ENCODE measurements at regions not wholly inside any gene's neighbourhood (a gene's known extent, or its start where the extent isn't known, plus 50 kb on each side); places are given as distances from the start of the nearest gene placed in this dataset.

DNA sequence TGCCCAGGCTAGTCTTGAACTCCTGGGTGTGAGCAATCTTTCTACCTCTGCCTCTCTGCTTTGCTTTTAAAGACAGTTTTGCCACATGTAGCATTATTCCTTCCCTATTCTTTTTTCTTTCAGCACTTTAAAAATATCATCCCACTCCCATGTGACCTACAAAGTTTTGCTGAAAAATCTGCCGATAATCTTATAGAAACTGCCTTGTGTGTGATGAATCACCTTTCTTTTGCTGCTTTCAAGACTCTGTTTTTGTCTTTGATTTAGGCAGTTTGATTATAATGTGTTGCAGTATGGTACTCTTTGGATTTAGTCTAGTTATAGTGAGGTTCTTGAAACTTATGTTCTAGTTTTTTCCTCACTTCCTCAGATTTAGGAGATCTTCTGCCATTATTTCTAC lies 142.0 kb upstream of the KIF2B start:
- TF ChIP-seq, protein P1, sequence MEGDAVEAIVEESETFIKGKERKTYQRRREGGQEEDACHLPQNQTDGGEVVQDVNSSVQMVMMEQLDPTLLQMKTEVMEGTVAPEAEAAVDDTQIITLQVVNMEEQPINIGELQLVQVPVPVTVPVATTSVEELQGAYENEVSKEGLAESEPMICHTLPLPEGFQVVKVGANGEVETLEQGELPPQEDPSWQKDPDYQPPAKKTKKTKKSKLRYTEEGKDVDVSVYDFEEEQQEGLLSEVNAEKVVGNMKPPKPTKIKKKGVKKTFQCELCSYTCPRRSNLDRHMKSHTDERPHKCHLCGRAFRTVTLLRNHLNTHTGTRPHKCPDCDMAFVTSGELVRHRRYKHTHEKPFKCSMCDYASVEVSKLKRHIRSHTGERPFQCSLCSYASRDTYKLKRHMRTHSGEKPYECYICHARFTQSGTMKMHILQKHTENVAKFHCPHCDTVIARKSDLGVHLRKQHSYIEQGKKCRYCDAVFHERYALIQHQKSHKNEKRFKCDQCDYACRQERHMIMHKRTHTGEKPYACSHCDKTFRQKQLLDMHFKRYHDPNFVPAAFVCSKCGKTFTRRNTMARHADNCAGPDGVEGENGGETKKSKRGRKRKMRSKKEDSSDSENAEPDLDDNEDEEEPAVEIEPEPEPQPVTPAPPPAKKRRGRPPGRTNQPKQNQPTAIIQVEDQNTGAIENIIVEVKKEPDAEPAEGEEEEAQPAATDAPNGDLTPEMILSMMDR (optimal IDR thresholded peaks at IDR 0.05 in 1 of 3, IDR thresholded peaks at IDR 0.05 in 1 of 3, conservative IDR thresholded peaks at IDR 0.05 in 1 of 3; ENCODE audit: extremely low read depth in 1 of 3, insufficient read depth in 2 of 3, low read length in 3 of 3) = no peak
- no peak for TF ChIP-seq EZH2 (IDR thresholded peaks at IDR 0.05; ENCODE audit: low read length)
